ENCODE measurements at regions not wholly inside any gene's neighbourhood (a gene's known extent, or its start where the extent isn't known, plus 50 kb on each side); places are given as distances from the start of the nearest gene placed in this dataset.
"Not testable (repeated sequence)": the region's sequence is repeated elsewhere in the genome, so short reads cannot be mapped to it uniquely, and the experiment has no call there.

DNA sequence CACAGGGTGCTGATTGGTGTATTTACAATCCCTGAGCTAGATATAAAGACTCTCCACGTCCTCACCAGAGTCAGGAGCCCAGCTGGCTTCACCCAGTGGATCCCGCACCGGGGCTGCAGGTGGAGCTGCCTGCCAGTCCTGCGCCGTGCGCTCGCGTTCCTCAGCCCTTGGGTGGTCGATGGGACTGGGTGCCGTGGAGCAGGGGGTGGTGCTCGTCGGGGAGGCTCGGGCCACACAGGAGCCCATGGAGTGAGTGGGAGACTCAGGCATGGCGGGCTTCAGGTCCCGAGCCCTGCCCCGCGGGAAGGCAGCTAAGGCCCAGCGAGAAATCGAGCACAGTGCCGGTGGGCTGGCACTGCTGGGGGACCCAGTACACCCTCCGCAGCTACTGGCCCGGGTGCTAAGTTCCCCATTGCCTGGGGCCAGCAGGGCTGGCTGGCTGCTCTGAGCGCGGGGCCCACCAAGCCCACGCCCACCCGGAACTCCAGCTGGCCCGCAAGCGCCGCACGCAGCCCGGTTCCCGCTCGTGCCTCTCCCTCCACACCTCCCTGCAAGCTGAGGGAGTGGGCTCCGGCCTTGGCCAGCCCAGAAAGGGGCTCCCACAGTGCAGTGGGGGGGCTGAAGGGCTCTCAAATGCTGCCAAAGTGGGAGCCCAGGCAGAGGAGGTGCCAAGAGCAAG, 66.2 kb downstream of the MAP10 start:
- TF ChIP-seq, protein P1, sequence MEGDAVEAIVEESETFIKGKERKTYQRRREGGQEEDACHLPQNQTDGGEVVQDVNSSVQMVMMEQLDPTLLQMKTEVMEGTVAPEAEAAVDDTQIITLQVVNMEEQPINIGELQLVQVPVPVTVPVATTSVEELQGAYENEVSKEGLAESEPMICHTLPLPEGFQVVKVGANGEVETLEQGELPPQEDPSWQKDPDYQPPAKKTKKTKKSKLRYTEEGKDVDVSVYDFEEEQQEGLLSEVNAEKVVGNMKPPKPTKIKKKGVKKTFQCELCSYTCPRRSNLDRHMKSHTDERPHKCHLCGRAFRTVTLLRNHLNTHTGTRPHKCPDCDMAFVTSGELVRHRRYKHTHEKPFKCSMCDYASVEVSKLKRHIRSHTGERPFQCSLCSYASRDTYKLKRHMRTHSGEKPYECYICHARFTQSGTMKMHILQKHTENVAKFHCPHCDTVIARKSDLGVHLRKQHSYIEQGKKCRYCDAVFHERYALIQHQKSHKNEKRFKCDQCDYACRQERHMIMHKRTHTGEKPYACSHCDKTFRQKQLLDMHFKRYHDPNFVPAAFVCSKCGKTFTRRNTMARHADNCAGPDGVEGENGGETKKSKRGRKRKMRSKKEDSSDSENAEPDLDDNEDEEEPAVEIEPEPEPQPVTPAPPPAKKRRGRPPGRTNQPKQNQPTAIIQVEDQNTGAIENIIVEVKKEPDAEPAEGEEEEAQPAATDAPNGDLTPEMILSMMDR (IDR thresholded peaks at IDR 0.05), result not testable (repeated sequence)
- not testable (repeated sequence) for TF ChIP-seq POLR2A (IDR thresholded peaks at IDR 0.05; ENCODE audit: low read depth); POLR2AphosphoS5 (IDR thresholded peaks at IDR 0.05)
